Lower lobe of right lung (tissue), 2 donors: ENCODE measurements at regions not wholly inside any gene's neighbourhood (a gene's known extent, or its start where the extent isn't known, plus 50 kb on each side); places are given as distances from the start of the nearest gene placed in this dataset.

Experiments used
- ATAC-seq, 2 donors: fragments of 200-7000 bp; cut with Tn5 transposase; one replicate each; pipeline ENCODE4 v1.9.1; 2020 to 2022; ENCODE audit warnings: mild to moderate bottlenecking in 2 of 2, moderate library complexity in 2 of 2
- DNase-seq: peaks from one replicate; pipeline ENCODE4 v3.0.0-alpha.2; 2020
- H3K27ac ChIP-seq: fragments of 200-600 bp; one replicate; pipeline ENCODE4 v1.8.0; 2022
- H3K27me3 ChIP-seq: fragments of 200-600 bp; one replicate; pipeline ENCODE4 v1.8.0; 2022; ENCODE audit warnings: low read depth
- H3K36me3 ChIP-seq: fragments of 200-600 bp; one replicate; pipeline ENCODE4 v1.8.0; 2022; ENCODE audit warnings: mild to moderate bottlenecking
- H3K4me1 ChIP-seq: fragments of 200-600 bp; one replicate; pipeline ENCODE4 v1.8.0; 2022
- H3K4me3 ChIP-seq: fragments of 200-600 bp; one replicate; pipeline ENCODE4 v1.8.0; 2022; ENCODE audit warnings: mild to moderate bottlenecking
- H3K9me3 ChIP-seq: fragments of 200-600 bp; one replicate; pipeline ENCODE4 v1.8.0; 2022
- intact Hi-C: fragments of 100-400 bp; cut with DNase I; formaldehyde crosslinking; loops from one replicate; pipeline ENCODE4 v1.11.0; 2022
- TF ChIP-seq, protein P1 (sequence below): fragments of 200-600 bp; IDR thresholded peaks from one replicate; pipeline ENCODE4 v1.8.0; 2022; ENCODE audit warnings: antibody characterized with exemption, mild to moderate bottlenecking
- donor health status: DM: no; HTN: yes; CAD: no; lungs with severe emphysema.

DNA sequence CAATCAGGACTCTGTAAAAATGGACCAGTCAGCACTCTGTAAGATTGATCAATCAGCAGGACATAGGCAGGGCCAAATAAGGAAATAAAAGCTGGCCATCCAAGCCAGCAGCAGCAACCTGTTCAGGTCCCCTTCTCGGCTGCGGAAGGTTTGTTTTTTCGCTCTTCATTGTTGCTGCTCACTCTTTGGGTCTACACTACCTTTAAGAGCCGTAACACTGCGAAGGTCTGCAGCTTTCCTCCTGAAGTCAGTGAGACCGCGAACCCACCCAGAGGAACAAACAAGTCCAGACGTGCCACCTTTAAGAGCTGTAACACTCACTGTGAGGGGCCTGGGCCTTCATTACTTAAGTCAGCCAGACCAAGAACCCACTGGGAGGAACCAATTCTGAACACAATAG is 223.2 kb upstream of the EXOC2 start:
- DNase-seq: no peak
- H3K36me3 ChIP-seq: no peaks in the 10 kb centered on the region
- TF ChIP-seq, protein P1, sequence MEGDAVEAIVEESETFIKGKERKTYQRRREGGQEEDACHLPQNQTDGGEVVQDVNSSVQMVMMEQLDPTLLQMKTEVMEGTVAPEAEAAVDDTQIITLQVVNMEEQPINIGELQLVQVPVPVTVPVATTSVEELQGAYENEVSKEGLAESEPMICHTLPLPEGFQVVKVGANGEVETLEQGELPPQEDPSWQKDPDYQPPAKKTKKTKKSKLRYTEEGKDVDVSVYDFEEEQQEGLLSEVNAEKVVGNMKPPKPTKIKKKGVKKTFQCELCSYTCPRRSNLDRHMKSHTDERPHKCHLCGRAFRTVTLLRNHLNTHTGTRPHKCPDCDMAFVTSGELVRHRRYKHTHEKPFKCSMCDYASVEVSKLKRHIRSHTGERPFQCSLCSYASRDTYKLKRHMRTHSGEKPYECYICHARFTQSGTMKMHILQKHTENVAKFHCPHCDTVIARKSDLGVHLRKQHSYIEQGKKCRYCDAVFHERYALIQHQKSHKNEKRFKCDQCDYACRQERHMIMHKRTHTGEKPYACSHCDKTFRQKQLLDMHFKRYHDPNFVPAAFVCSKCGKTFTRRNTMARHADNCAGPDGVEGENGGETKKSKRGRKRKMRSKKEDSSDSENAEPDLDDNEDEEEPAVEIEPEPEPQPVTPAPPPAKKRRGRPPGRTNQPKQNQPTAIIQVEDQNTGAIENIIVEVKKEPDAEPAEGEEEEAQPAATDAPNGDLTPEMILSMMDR: no peak
- no peaks in the 10 kb centered on the region for H3K27me3 ChIP-seq
- peaks cover 10% of the 10 kb centered on the region for H3K9me3 ChIP-seq
- no peaks in the 10 kb centered on the region for H3K4me1 ChIP-seq
- no peak overlapping the region for H3K4me3 ChIP-seq
- intact Hi-C loops: no loop called here
- H3K27ac ChIP-seq: no peak overlapping the region
- ATAC-seq: no peak

DNA sequence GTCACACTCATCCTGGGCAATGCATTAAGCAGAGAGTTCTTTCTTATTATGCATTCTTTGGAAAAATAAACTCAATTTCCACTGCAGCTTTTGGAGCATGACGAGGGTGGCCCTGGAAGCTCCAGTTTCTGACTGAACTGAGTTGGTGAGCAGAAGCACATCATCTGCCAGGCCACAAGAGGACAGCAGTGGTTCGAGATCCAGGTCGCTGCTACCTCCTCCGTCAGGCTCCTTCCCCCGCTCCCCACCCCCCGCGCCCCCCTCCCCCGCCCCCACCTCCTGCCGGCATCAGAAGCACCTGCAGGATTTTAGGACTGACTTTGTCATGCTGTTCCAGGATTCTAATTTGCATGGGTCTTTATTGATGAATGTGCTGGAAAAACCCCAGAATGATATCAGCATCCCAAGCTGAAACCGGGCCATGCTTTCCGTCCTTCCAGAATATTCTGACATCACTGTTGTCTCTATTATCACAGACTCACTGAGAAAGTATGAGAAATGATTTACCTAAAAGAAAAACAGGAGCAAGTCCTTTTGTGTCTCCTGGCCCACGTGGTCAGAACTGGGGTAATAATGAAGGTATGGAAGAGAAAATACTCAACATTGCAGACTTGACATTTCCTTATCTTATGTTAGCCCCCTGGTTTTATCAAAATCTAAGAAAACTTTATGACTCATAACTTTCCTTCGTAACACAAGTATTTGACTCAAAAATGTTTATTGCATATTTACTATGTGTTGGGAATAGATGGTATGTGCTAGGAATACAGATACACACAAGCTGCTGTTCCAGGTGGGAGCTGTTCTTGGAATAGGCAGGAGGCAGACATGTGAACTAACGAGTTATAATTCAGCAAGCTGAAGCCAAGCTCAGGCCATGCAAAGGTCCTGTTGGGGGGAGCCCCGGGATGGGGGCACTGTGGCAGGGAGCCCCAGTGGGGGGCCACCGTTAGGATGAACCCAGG is 220.2 kb upstream of the EXOC2 start:
- no peak for DNase-seq
- no peaks in the 10 kb centered on the region for H3K4me1 ChIP-seq
- H3K27me3 ChIP-seq: no peaks in the 10 kb centered on the region
- ATAC-seq: peak; percentile 59 to 65
- intact Hi-C loops: no loop called here
- H3K27ac ChIP-seq: no peak overlapping the region
- no peaks in the 10 kb centered on the region for H3K36me3 ChIP-seq
- TF ChIP-seq, protein P1: peak; percentile 29
- H3K4me3 ChIP-seq: no peak overlapping the region
- no peaks in the 10 kb centered on the region for H3K9me3 ChIP-seq

DNA sequence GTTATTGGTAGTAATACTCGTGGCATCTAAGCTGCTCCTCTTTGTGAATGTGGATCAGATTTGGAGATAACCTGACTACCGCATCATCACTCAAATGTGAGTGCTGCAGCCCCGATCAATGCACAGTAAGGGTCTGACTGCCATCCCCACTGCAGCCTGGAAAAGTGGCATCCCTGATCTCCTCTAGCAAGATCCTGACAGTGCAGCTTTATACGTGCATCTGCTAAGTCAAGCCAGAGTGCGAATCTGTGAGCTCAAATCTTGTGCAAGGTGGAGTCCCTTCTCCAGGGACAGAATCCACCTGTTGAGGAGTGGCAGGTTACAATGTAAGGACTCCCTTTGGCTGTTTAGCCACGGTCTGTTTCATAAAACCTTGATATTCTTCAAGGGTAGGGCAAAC is 215.0 kb upstream of the EXOC2 start:
- no peaks in the 10 kb centered on the region for H3K9me3 ChIP-seq
- no peaks in the 10 kb centered on the region for H3K36me3 ChIP-seq
- no peak overlapping the region for H3K4me3 ChIP-seq
- no peak for DNase-seq
- H3K27me3 ChIP-seq: no peaks in the 10 kb centered on the region
- no peak overlapping the region for H3K27ac ChIP-seq
- TF ChIP-seq, protein P1: no peak
- H3K4me1 ChIP-seq: no peaks in the 10 kb centered on the region
- intact Hi-C loops: no loop called here
- no peak for ATAC-seq

- TF ChIP-seq, protein P1: no peak
- intact Hi-C loops: no loop called here
- no peak for DNase-seq
- no peak overlapping the region for H3K27ac ChIP-seq
- no peaks in the 10 kb centered on the region for H3K9me3 ChIP-seq
- ATAC-seq: no peak
- no peak overlapping the region for H3K4me3 ChIP-seq
- H3K4me1 ChIP-seq: peaks cover 10% of the 10 kb centered on the region
- no peaks in the 10 kb centered on the region for H3K27me3 ChIP-seq
- H3K36me3 ChIP-seq: no peaks in the 10 kb centered on the region
Measured at GRCh38 chr6:906920-907319, 214.0 kb upstream of the EXOC2 start.

DNA sequence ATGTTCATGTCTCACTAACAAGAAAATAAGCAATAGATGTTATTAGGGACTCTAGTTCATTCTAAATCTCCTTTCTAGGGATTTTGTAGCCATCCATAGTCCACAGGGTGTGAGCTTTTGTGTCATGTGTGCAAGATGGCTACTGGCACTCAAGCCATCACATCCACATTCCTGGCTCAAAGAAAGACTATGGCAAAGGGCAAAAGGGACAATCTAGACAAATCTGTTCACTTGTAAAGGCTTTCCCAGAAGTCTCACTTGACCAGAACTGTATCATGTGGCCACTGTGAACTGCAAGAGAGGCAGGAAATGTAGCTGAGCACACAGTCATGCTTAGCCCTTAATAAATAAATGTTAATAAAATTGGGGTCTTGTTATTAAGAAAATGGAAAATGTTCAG is 212.6 kb upstream of the EXOC2 start:
- DNase-seq (no peak), ATAC-seq (no peak)
- TF ChIP-seq, protein P1: no peak
- H3K9me3 ChIP-seq: no peaks in the 10 kb centered on the region
- intact Hi-C loops: no loop called here
- H3K4me3 ChIP-seq: no peak overlapping the region
- H3K4me1 ChIP-seq: peaks cover 22% of the 10 kb centered on the region
- H3K27ac ChIP-seq: no peak overlapping the region
- H3K36me3 ChIP-seq: no peaks in the 10 kb centered on the region
- peaks cover 6% of the 10 kb centered on the region for H3K27me3 ChIP-seq
